ENCODE measurements at regions not wholly inside any gene's neighbourhood (a gene's known extent, or its start where the extent isn't known, plus 50 kb on each side); places are given as distances from the start of the nearest gene placed in this dataset.

DNA sequence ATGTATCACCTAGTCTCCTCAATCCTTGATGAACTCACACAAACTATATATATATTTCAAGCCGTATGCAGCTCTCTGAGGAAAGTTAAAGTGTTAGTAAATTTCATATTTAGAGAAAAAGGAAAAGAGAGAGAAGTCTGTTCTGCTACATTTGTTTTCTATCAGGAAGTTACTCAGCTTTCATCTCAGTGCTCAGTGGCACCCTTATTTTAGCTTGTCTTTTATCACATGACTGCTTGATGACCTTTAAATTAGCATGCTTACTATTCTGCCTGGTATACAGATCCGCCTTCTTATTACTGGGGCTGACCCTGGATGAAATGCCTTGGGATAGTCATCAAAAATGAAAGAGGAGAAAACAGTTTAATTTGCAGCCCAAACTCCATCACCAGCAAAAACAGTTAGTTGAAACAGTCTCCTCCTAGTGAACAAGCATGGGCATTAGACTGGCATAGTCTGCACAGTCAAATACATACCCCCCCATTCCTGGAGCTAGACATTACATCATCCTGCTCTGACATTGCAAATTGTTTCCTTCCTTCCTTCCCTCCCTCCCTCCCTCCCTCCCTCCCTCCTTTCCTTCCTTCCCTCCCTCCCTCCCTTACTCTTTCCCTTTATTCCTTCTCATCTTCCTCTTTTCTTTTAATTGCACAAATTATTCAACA lies 215.7 kb downstream of the TMEM182 start:
- H3K4ac ChIP-seq (ENCODE audit: low read length) = no peak overlapping the region
- WGBS, 2 donors (ENCODE audit: extremely low coverage in 2 of 2, insufficient read length in 2 of 2, insufficient replicate concordance in 1 of 2) = no CpG with 5 or more reads among the region's 2 CpGs

DNA sequence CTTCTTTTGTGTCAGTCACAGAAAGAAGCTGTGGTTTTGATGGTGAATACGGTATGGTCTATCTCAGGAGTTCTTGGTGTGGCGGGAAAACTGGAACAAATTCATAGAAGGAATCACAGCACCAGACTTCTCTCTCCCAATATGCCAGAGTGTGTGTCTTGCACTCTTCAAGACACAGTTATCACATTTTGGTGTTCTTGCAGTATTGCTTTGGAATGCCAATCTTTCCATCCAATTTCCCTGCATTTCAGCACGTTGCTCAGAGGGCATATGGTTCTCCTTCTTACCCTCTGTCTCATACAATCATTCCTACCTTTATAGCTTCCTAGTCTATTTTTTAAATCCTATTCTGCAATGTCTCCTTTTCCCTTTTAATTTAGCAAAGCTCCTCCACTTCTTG lies 216.3 kb downstream of the TMEM182 start:
- H2BK120ac ChIP-seq (ENCODE audit: low read depth, low read length) = no peak overlapping the region
- no peak overlapping the region for H3K18ac ChIP-seq (ENCODE audit: low read length)
- H3K23ac ChIP-seq (ENCODE audit: low read depth, low read length, poor library complexity) = no peak overlapping the region
- no peak overlapping the region for H2AK5ac ChIP-seq (ENCODE audit: low read depth, low read length)
- H3K27ac ChIP-seq (replicated peaks; ENCODE audit: low read length) = no peak overlapping the region
- peaks cover 8 to 16% of the 10 kb centered on the region in 2 donors for H3K4me1 ChIP-seq (ENCODE audit: control insufficient read depth in 2 of 2, insufficient read depth in 1 of 2, low read depth in 1 of 2, low read length in 2 of 2)
- H2AFZ ChIP-seq (ENCODE audit: low read length) = no peak overlapping the region
- no peak overlapping the region for H2BK12ac ChIP-seq (ENCODE audit: low read length)
- WGBS, 2 donors (ENCODE audit: extremely low coverage in 2 of 2, insufficient read length in 2 of 2, insufficient replicate concordance in 1 of 2) = no CpG with 5 or more reads among the region's 3 CpGs
- DNase-seq (ENCODE audit: low spot score) = no peak
- H3K14ac ChIP-seq (ENCODE audit: low read length) = no peak overlapping the region
- no peak overlapping the region for H3K4me2 ChIP-seq (ENCODE audit: insufficient read depth, low read length, poor library complexity, severe bottlenecking)
- H2BK5ac ChIP-seq (ENCODE audit: low read length) = no peak overlapping the region
- no peak overlapping the region for H4K91ac ChIP-seq (ENCODE audit: low read depth, low read length, poor library complexity)
- no peak overlapping the region for H3K4me3 ChIP-seq (ENCODE audit: low read length in 2 of 2)
- H2BK15ac ChIP-seq (ENCODE audit: low read length) = no peak overlapping the region
- no peaks in the 10 kb centered on the region for H3K79me1 ChIP-seq (ENCODE audit: low read depth, low read length)
- no peaks in the 10 kb centered on the region for H3K36me3 ChIP-seq (replicated peaks in 1 of 2; ENCODE audit: control insufficient read depth in 2 of 2, insufficient read depth in 2 of 2, low read length in 2 of 2)
- no peak overlapping the region for H3K4ac ChIP-seq (ENCODE audit: low read length)
- H3K27me3 ChIP-seq (ENCODE audit: control insufficient read depth in 3 of 3, insufficient read depth in 3 of 3, low read depth in 1 of 3, low read length in 3 of 3) = no peaks in the 10 kb centered on the region
- peaks cover 0 to 2% of the 10 kb centered on the region in 2 donors for H3K9me3 ChIP-seq (replicated peaks in 1 of 2; ENCODE audit: control insufficient read depth in 2 of 2, insufficient read depth in 1 of 2, low read depth in 1 of 2, low read length in 2 of 2)
- H4K8ac ChIP-seq (ENCODE audit: low read depth, low read length) = no peak overlapping the region
- no peak overlapping the region for H3K9ac ChIP-seq (ENCODE audit: low read depth, low read length, poor library complexity)

More for the DNA sequence above, 215.7 kb downstream of the TMEM182 start:
- Histone ChIP-seq H3K9me3 (replicated peaks in 1 of 2; ENCODE audit: control insufficient read depth in 2 of 2, insufficient read depth in 1 of 2, low read depth in 1 of 2, low read length in 2 of 2) (peaks cover 0 to 2% of the 10 kb centered on the region in 2 donors), H2BK5ac (ENCODE audit: low read length) (no peak overlapping the region), H2AFZ (ENCODE audit: low read length) (peak overlapping the region; percentile 10), H3K9ac (ENCODE audit: low read depth, low read length, poor library complexity) (no peak overlapping the region), H2BK12ac (ENCODE audit: low read length) (no peak overlapping the region), H3K4me3 (ENCODE audit: low read length in 2 of 2) (no peak overlapping the region), H3K27me3 (ENCODE audit: control insufficient read depth in 3 of 3, insufficient read depth in 3 of 3, low read depth in 1 of 3, low read length in 3 of 3) (no peaks in the 10 kb centered on the region), H4K8ac (ENCODE audit: low read depth, low read length) (no peak overlapping the region), H3K27ac (replicated peaks; ENCODE audit: low read length) (no peak overlapping the region), H3K79me1 (ENCODE audit: low read depth, low read length) (no peaks in the 10 kb centered on the region), H3K4me1 (ENCODE audit: control insufficient read depth in 2 of 2, insufficient read depth in 1 of 2, low read depth in 1 of 2, low read length in 2 of 2) (peaks cover 8 to 16% of the 10 kb centered on the region in 2 donors), H3K23ac (ENCODE audit: low read depth, low read length, poor library complexity) (no peak overlapping the region), H2BK120ac (ENCODE audit: low read depth, low read length) (no peak overlapping the region), H2AK5ac (ENCODE audit: low read depth, low read length) (no peak overlapping the region), H3K14ac (ENCODE audit: low read length) (no peak overlapping the region), H3K18ac (ENCODE audit: low read length) (no peak overlapping the region), H2BK15ac (ENCODE audit: low read length) (no peak overlapping the region), H3K36me3 (replicated peaks in 1 of 2; ENCODE audit: control insufficient read depth in 2 of 2, insufficient read depth in 2 of 2, low read length in 2 of 2) (no peaks in the 10 kb centered on the region), H4K91ac (ENCODE audit: low read depth, low read length, poor library complexity) (no peak overlapping the region), H3K4me2 (ENCODE audit: insufficient read depth, low read length, poor library complexity, severe bottlenecking) (no peak overlapping the region)
- DNase-seq (ENCODE audit: low spot score) = no peak

DNA sequence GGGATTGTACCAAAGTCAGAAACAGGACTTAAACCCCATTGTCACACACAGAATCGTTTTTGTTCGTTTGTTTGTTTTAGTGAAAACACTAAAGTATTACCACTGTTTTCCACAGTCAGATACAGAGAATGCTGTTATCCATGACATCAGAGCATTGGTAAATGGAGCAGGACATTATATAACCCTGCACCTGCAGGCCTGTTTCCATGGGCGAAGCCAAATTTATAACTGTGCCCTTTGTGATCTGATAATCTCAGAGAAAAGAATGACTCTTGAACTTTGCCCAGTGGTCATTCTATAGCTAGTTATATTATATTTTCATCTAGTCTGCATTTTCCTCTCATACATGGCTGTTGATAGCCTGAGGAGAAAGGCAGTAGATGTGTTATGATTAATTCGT lies 217.6 kb downstream of the TMEM182 start:
- H3K18ac ChIP-seq (ENCODE audit: low read length) = no peak overlapping the region
- peaks cover 8 to 11% of the 10 kb centered on the region in 2 donors for H3K4me1 ChIP-seq (ENCODE audit: control insufficient read depth in 2 of 2, insufficient read depth in 1 of 2, low read depth in 1 of 2, low read length in 2 of 2)
- no peaks in the 10 kb centered on the region for H3K79me1 ChIP-seq (ENCODE audit: low read depth, low read length)
- no peak overlapping the region for H2BK15ac ChIP-seq (ENCODE audit: low read length)
- no peak overlapping the region for H3K4ac ChIP-seq (ENCODE audit: low read length)
- no peak overlapping the region for H3K23ac ChIP-seq (ENCODE audit: low read depth, low read length, poor library complexity)
- no peak overlapping the region for H2AFZ ChIP-seq (ENCODE audit: low read length)
- no peaks in the 10 kb centered on the region for H3K27me3 ChIP-seq (ENCODE audit: control insufficient read depth in 3 of 3, insufficient read depth in 3 of 3, low read depth in 1 of 3, low read length in 3 of 3)
- H4K91ac ChIP-seq (ENCODE audit: low read depth, low read length, poor library complexity) = no peak overlapping the region
- no peak overlapping the region for H3K9ac ChIP-seq (ENCODE audit: low read depth, low read length, poor library complexity)
- H2BK120ac ChIP-seq (ENCODE audit: low read depth, low read length) = no peak overlapping the region
- H3K4me2 ChIP-seq (ENCODE audit: insufficient read depth, low read length, poor library complexity, severe bottlenecking) = no peak overlapping the region
- H3K9me3 ChIP-seq (replicated peaks in 1 of 2; ENCODE audit: control insufficient read depth in 2 of 2, insufficient read depth in 1 of 2, low read depth in 1 of 2, low read length in 2 of 2) = peaks cover 0 to 2% of the 10 kb centered on the region in 2 donors
- H3K14ac ChIP-seq (ENCODE audit: low read length) = no peak overlapping the region
- no peaks in the 10 kb centered on the region for H3K36me3 ChIP-seq (replicated peaks in 1 of 2; ENCODE audit: control insufficient read depth in 2 of 2, insufficient read depth in 2 of 2, low read length in 2 of 2)
- H2BK12ac ChIP-seq (ENCODE audit: low read length) = no peak overlapping the region
- no peak overlapping the region for H2AK5ac ChIP-seq (ENCODE audit: low read depth, low read length)
- no peak overlapping the region for H3K4me3 ChIP-seq (ENCODE audit: low read length in 2 of 2)
- no peak for DNase-seq (ENCODE audit: low spot score)
- H2BK5ac ChIP-seq (ENCODE audit: low read length) = no peak overlapping the region
- no peak overlapping the region for H4K8ac ChIP-seq (ENCODE audit: low read depth, low read length)
- no peak overlapping the region for H3K27ac ChIP-seq (replicated peaks; ENCODE audit: low read length)
- no CpG with 5 or more reads among the region's 4 CpGs for WGBS, 2 donors (ENCODE audit: extremely low coverage in 2 of 2, insufficient read length in 2 of 2, insufficient replicate concordance in 1 of 2)

DNA sequence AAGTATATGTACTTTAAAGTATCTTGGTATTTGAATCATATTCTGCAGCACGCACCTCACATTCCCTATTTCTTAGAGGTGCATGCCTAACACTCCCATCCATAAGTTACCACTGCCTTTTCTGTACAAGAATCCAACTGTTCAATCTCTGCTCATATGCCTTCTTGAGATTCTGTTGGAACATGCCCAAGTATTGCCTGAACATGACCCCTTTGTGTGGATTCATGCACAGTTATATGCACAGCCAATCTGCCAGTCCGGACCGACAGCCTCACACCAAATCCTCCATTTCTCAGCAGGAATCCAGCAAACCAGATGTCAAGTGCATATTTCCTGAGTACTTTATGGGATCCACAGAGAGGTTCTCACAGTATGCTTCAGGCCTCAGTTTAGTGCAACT lies 222.0 kb downstream of the TMEM182 start:
- WGBS, 2 donors (ENCODE audit: extremely low coverage in 2 of 2, insufficient read length in 2 of 2, insufficient replicate concordance in 1 of 2) = no CpG with 5 or more reads among the region's 3 CpGs
- Histone ChIP-seq H2BK15ac (ENCODE audit: low read length) (no peak overlapping the region), H3K9me3 (replicated peaks in 1 of 2; ENCODE audit: control insufficient read depth in 2 of 2, insufficient read depth in 1 of 2, low read depth in 1 of 2, low read length in 2 of 2) (peaks cover 0 to 2% of the 10 kb centered on the region in 2 donors)

More for the DNA sequence above, 222.0 kb downstream of the TMEM182 start:
- Histone ChIP-seq H3K79me1 (ENCODE audit: low read depth, low read length) (no peaks in the 10 kb centered on the region), H3K27me3 (ENCODE audit: control insufficient read depth in 3 of 3, insufficient read depth in 3 of 3, low read depth in 1 of 3, low read length in 3 of 3) (no peaks in the 10 kb centered on the region), H3K4me1 (ENCODE audit: control insufficient read depth in 2 of 2, insufficient read depth in 1 of 2, low read depth in 1 of 2, low read length in 2 of 2) (peaks cover 0 to 3% of the 10 kb centered on the region in 2 donors), H3K36me3 (replicated peaks in 1 of 2; ENCODE audit: control insufficient read depth in 2 of 2, insufficient read depth in 2 of 2, low read length in 2 of 2) (no peaks in the 10 kb centered on the region), H3K23ac (ENCODE audit: low read depth, low read length, poor library complexity) (no peak overlapping the region), H2AFZ (ENCODE audit: low read length) (no peak overlapping the region), H4K8ac (ENCODE audit: low read depth, low read length) (no peak overlapping the region), H2AK5ac (ENCODE audit: low read depth, low read length) (no peak overlapping the region), H3K4me2 (ENCODE audit: insufficient read depth, low read length, poor library complexity, severe bottlenecking) (no peak overlapping the region), H3K9ac (ENCODE audit: low read depth, low read length, poor library complexity) (no peak overlapping the region), H3K14ac (ENCODE audit: low read length) (no peak overlapping the region), H3K4me3 (ENCODE audit: low read length in 2 of 2) (no peak overlapping the region), H4K91ac (ENCODE audit: low read depth, low read length, poor library complexity) (no peak overlapping the region), H3K27ac (replicated peaks; ENCODE audit: low read length) (no peak overlapping the region), H3K18ac (ENCODE audit: low read length) (no peak overlapping the region), H3K4ac (ENCODE audit: low read length) (no peak overlapping the region), H2BK5ac (ENCODE audit: low read length) (no peak overlapping the region), H2BK120ac (ENCODE audit: low read depth, low read length) (no peak overlapping the region), H2BK12ac (ENCODE audit: low read length) (no peak overlapping the region)
- no peak for DNase-seq (ENCODE audit: low spot score)

Data from neuronal stem cell (in vitro differentiated cells).